ENCODE measurements at regions not wholly inside any gene's neighbourhood (a gene's known extent, or its start where the extent isn't known, plus 50 kb on each side); places are given as distances from the start of the nearest gene placed in this dataset.

- no peak overlapping the region for H3K4me3 Mint-ChIP-seq (ENCODE audit: unreplicated experiment)
- H3K27me3 Mint-ChIP-seq (ENCODE audit: unreplicated experiment), result peaks cover 3% of the 10 kb centered on the region
- H3K4me1 Mint-ChIP-seq (ENCODE audit: unreplicated experiment), result peaks cover 2% of the 10 kb centered on the region
- TF ChIP-seq, protein P1, sequence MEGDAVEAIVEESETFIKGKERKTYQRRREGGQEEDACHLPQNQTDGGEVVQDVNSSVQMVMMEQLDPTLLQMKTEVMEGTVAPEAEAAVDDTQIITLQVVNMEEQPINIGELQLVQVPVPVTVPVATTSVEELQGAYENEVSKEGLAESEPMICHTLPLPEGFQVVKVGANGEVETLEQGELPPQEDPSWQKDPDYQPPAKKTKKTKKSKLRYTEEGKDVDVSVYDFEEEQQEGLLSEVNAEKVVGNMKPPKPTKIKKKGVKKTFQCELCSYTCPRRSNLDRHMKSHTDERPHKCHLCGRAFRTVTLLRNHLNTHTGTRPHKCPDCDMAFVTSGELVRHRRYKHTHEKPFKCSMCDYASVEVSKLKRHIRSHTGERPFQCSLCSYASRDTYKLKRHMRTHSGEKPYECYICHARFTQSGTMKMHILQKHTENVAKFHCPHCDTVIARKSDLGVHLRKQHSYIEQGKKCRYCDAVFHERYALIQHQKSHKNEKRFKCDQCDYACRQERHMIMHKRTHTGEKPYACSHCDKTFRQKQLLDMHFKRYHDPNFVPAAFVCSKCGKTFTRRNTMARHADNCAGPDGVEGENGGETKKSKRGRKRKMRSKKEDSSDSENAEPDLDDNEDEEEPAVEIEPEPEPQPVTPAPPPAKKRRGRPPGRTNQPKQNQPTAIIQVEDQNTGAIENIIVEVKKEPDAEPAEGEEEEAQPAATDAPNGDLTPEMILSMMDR (IDR thresholded peaks at IDR 0.05; ENCODE audit: unreplicated experiment), result no peak
- DNase-seq (ENCODE audit: low spot score), result no peak
- H3K9me3 Mint-ChIP-seq (ENCODE audit: unreplicated experiment), result peaks cover 6% of the 10 kb centered on the region
- no peak overlapping the region for H3K27ac Mint-ChIP-seq (ENCODE audit: unreplicated experiment)
- peaks cover 5% of the 10 kb centered on the region for H3K36me3 Mint-ChIP-seq (ENCODE audit: low read depth, unreplicated experiment)
These were observed 491.5 kb upstream of the KIRREL3 start for GRCh38 chr11:127492029-127492428.

DNA sequence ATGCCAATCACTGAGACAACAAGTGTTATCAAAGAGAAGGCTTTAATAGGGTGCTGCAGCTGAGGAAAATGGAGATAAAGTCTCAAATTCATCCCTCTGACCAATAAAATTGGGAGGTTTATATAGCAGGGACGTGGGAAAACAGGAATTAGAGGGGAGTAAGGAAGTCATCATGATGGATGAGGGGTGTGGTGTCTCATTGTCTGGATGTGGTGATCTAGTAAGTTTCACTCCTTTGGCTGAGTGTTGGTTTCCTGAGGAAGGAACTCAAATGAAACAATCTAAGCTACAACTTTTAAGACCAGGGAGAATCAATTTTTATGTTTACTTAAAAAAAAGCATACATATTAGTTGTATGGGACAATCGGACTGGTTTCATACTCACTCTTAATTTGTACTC lies 491.0 kb upstream of the KIRREL3 start:
- DNase-seq (ENCODE audit: low spot score), result no peak
- peaks cover 2% of the 10 kb centered on the region for H3K4me1 Mint-ChIP-seq (ENCODE audit: unreplicated experiment)
- peak overlapping the region; percentile 61 for H3K27ac Mint-ChIP-seq (ENCODE audit: unreplicated experiment)
- H3K27me3 Mint-ChIP-seq (ENCODE audit: unreplicated experiment), result peaks cover 3% of the 10 kb centered on the region
- peaks cover 5% of the 10 kb centered on the region for H3K36me3 Mint-ChIP-seq (ENCODE audit: low read depth, unreplicated experiment)
- TF ChIP-seq, protein P1 (IDR thresholded peaks at IDR 0.05; ENCODE audit: unreplicated experiment), result no peak
- H3K9me3 Mint-ChIP-seq (ENCODE audit: unreplicated experiment), result peaks cover 6% of the 10 kb centered on the region
- H3K4me3 Mint-ChIP-seq (ENCODE audit: unreplicated experiment), result no peak overlapping the region

- Mint-ChIP-seq H3K27ac (ENCODE audit: unreplicated experiment) (peak overlapping the region; percentile 61), H3K27me3 (ENCODE audit: unreplicated experiment) (peaks cover 3% of the 10 kb centered on the region), H3K4me3 (ENCODE audit: unreplicated experiment) (no peak overlapping the region), H3K4me1 (ENCODE audit: unreplicated experiment) (peaks cover 2% of the 10 kb centered on the region), H3K9me3 (ENCODE audit: unreplicated experiment) (peaks cover 6% of the 10 kb centered on the region), H3K36me3 (ENCODE audit: low read depth, unreplicated experiment) (peaks cover 5% of the 10 kb centered on the region)
- TF ChIP-seq, protein P1 (IDR thresholded peaks at IDR 0.05; ENCODE audit: unreplicated experiment), result no peak
- no peak for DNase-seq (ENCODE audit: low spot score)
These were observed 490.3 kb upstream of the KIRREL3 start for GRCh38 chr11:127490896-127491295.

- TF ChIP-seq, protein P1 (IDR thresholded peaks at IDR 0.05; ENCODE audit: unreplicated experiment), result no peak
- H3K4me3 Mint-ChIP-seq (ENCODE audit: unreplicated experiment), result no peak overlapping the region
- H3K36me3 Mint-ChIP-seq (ENCODE audit: low read depth, unreplicated experiment), result no peaks in the 10 kb centered on the region
- H3K4me1 Mint-ChIP-seq (ENCODE audit: unreplicated experiment), result no peaks in the 10 kb centered on the region
- H3K27me3 Mint-ChIP-seq (ENCODE audit: unreplicated experiment), result no peaks in the 10 kb centered on the region
- DNase-seq (ENCODE audit: low spot score), result no peak
- no peak overlapping the region for H3K27ac Mint-ChIP-seq (ENCODE audit: unreplicated experiment)
- no peaks in the 10 kb centered on the region for H3K9me3 Mint-ChIP-seq (ENCODE audit: unreplicated experiment)
These were observed 485.0 kb upstream of the KIRREL3 start for GRCh38 chr11:127485541-127485940.

- no peak for DNase-seq (ENCODE audit: low spot score)
- H3K27ac Mint-ChIP-seq (ENCODE audit: unreplicated experiment), result no peak overlapping the region
- H3K4me1 Mint-ChIP-seq (ENCODE audit: unreplicated experiment), result no peaks in the 10 kb centered on the region
- H3K36me3 Mint-ChIP-seq (ENCODE audit: low read depth, unreplicated experiment), result no peaks in the 10 kb centered on the region
- no peaks in the 10 kb centered on the region for H3K27me3 Mint-ChIP-seq (ENCODE audit: unreplicated experiment)
- no peaks in the 10 kb centered on the region for H3K9me3 Mint-ChIP-seq (ENCODE audit: unreplicated experiment)
- H3K4me3 Mint-ChIP-seq (ENCODE audit: unreplicated experiment), result no peak overlapping the region
- TF ChIP-seq, protein P1 (IDR thresholded peaks at IDR 0.05; ENCODE audit: unreplicated experiment), result no peak
These were observed 480.8 kb upstream of the KIRREL3 start for GRCh38 chr11:127481391-127481790.
